Fibroblast of mammary gland (primary cell): ENCODE measurements at regions not wholly inside any gene's neighbourhood (a gene's known extent, or its start where the extent isn't known, plus 50 kb on each side); places are given as distances from the start of the nearest gene placed in this dataset.
"Not testable (repeated sequence)": the region's sequence is repeated elsewhere in the genome, so short reads cannot be mapped to it uniquely, and the experiment has no call there.

ENCODE experiments used
- DNase-seq: peaks from one replicate; pipeline ENCODE4 v3.0.0-alpha.2; 2010; ENCODE audit warnings: low read depth
- H3K4me3 ChIP-seq: 2 replicates; pipeline ENCODE4 v1.5.1; 2011; ENCODE audit warnings: low read depth, mild to moderate bottlenecking, low read length, moderate library complexity; ENCODE audit not compliant: control insufficient read depth
- CTCF ChIP-seq: conservative IDR thresholded peaks from 2 replicates; pipeline ENCODE4 v1.5.1; 2011; ENCODE audit warnings: low read depth, low read length, inconsistent platforms; ENCODE audit not compliant: control insufficient read depth, insufficient read depth

GRCh38 chr15:26212109-26212508 lies 349.0 kb upstream of the ATP10A start:
- H3K4me3 ChIP-seq, result no peak overlapping the region
- DNase-seq, result no peak
- TF ChIP-seq CTCF, result no peak

GRCh38 chr15:26210980-26211379 lies 347.9 kb upstream of the ATP10A start:
- DNase-seq, result no peak
- no peak for TF ChIP-seq CTCF
- H3K4me3 ChIP-seq, result no peak overlapping the region

GRCh38 chr15:26201177-26201858 lies 338.2 kb upstream of the ATP10A start:
- TF ChIP-seq CTCF, result no peak
- no peak for DNase-seq
- H3K4me3 ChIP-seq, result no peak overlapping the region

- DNase-seq, result no peak
- no peak overlapping the region for H3K4me3 ChIP-seq
- no peak for TF ChIP-seq CTCF
Measured at GRCh38 chr15:26200427-26200826, 337.3 kb upstream of the ATP10A start.

- no peak for DNase-seq
- no peak overlapping the region for H3K4me3 ChIP-seq
- no peak for TF ChIP-seq CTCF
Measured at GRCh38 chr15:26197719-26198118, 334.6 kb upstream of the ATP10A start.

- no peak for TF ChIP-seq CTCF
- H3K4me3 ChIP-seq, result no peak overlapping the region
- no peak for DNase-seq
Measured at GRCh38 chr15:26197060-26197459, 333.9 kb upstream of the ATP10A start.

GRCh38 chr15:26191193-26191592 lies 328.1 kb upstream of the ATP10A start:
- TF ChIP-seq CTCF, result no peak
- H3K4me3 ChIP-seq, result no peak overlapping the region
- DNase-seq, result no peak

GRCh38 chr15:26186138-26186537 lies 323.0 kb upstream of the ATP10A start:
- DNase-seq, H3K4me3 ChIP-seq: not testable (repeated sequence)
